ENCODE measurements at regions not wholly inside any gene's neighbourhood (a gene's known extent, or its start where the extent isn't known, plus 50 kb on each side); places are given as distances from the start of the nearest gene placed in this dataset.

- TF ChIP-seq CTCF (IDR thresholded peaks at IDR 0.05) (no peak), POLR2A (IDR thresholded peaks at IDR 0.05) (no peak), POLR2AphosphoS5 (IDR thresholded peaks at IDR 0.05) (no peak)
These were observed 495.0 kb downstream of the RASEF start for GRCh38 chr9:82567953-82568352.

All from suprapubic skin (tissue), 4 donors.